HEK293T (cell line): ENCODE measurements at regions not wholly inside any gene's neighbourhood (a gene's known extent, or its start where the extent isn't known, plus 50 kb on each side); places are given as distances from the start of the nearest gene placed in this dataset.

Source experiments
- HDGF ChIP-seq: fragments of 450-650 bp; IDR thresholded peaks from 2 replicates; pipeline ENCODE4 v1.6.1; 2017; ENCODE audit warnings: antibody characterized with exemption, borderline replicate concordance
- SP1 ChIP-seq: fragments of 450-650 bp; IDR thresholded peaks from 2 replicates; pipeline ENCODE4 v1.6.1; 2017

DNA sequence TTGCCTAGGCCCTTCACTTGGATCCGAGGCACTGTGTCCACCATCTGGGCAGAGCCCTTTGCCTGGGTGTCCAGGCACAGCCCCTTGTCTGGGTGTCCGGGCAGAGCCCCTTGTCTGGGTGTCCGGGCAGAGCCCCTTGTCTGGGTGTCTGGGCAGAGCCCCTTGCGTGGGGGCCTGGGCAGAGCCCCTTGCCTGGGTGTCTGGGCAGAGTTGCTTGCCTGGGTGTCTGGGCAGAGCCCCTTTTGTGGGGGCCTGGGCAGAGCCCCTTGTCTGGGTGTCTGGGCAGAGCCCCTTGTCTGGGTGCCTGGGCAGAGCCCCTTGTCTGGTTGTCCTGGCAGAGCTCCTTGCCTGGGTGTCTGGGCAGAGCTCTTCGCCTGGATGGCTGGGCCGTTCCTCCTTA lies 443.4 kb upstream of the CDH4 start:
- TF ChIP-seq SP1, result no peak
- no peak for TF ChIP-seq HDGF
